ENCODE measurements at regions not wholly inside any gene's neighbourhood (a gene's known extent, or its start where the extent isn't known, plus 50 kb on each side); places are given as distances from the start of the nearest gene placed in this dataset.

DNA sequence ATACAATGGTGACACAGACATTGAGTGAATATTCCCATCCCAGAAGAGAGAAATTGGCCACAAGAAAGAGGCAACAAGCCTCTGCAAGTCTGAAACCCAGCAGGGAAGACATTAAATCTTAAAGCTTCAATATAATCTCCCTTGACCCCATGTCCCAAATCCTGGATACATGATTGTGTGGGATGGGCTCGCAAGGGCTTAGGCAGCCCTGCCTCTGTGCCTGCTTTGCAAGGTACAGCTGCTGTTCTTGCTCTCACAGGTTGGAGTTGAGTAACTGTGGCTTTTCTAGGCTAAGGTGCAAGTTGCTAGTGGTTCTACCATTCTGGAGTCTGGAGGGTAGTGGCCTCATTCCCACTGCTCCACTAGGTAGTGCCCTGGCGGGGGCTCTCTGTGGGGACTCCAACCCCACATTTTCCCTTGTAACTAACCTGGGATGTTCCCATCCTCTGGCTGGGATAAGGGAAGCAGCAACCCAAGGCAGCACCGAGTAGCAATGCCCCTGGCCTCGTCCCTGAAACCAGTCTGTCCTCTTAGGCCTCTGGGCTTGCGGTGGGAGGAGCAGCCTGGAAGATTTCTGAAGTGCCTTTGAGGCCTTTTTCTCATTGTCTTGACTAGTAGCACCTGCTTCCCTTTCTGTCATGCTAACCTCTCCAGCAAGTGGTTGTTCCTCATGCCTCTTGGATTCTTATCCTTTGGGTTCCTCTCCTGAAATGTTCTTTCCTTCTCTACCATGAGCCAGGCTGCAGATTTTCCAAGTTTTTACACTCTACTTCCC, 90.0 kb downstream of the FAM174B start:
- Histone ChIP-seq H2AK9ac (replicated peaks; ENCODE audit: low read depth, low read length, poor library complexity) (no peak overlapping the region), H4K20me1 (ENCODE audit: insufficient read depth, low read length) (no peaks in the 10 kb centered on the region), H2BK15ac (ENCODE audit: low read depth, low read length) (no peak overlapping the region), H3K9me3 (ENCODE audit: control insufficient read depth, insufficient read depth, low read length) (no peaks in the 10 kb centered on the region), H3K4me2 (ENCODE audit: low read depth, low read length) (no peak overlapping the region), H3K18ac (ENCODE audit: low read depth, low read length) (no peak overlapping the region), H3K14ac (replicated peaks; ENCODE audit: low read depth, low read length) (no peak overlapping the region), H4K8ac (ENCODE audit: low read depth in 2 of 2, low read length in 2 of 2) (no peak overlapping the region), H3K79me1 (ENCODE audit: low read depth in 1 of 2, low read length in 2 of 2) (no peaks in the 10 kb centered on the region), H3K56ac (ENCODE audit: extremely low read depth, insufficient read depth, low read length) (no peak overlapping the region), H3K9me1 (ENCODE audit: insufficient read depth, low read length) (no peaks in the 10 kb centered on the region), H3K36me3 (ENCODE audit: control insufficient read depth, insufficient read depth, low read length) (no peaks in the 10 kb centered on the region), H3K4ac (ENCODE audit: low read depth, low read length) (no peak overlapping the region), H3K4me3 (ENCODE audit: insufficient read depth, low read depth, low read length) (no peak overlapping the region), H4K91ac (ENCODE audit: insufficient read depth, low read depth, low read length) (no peak overlapping the region), H2AK5ac (ENCODE audit: low read depth, low read length) (no peak overlapping the region), H4K5ac (ENCODE audit: low read depth, low read length) (no peak overlapping the region), H3K4me1 (ENCODE audit: control insufficient read depth, insufficient read depth, low read length) (no peaks in the 10 kb centered on the region), H2AFZ (replicated peaks; ENCODE audit: low read length, poor library complexity) (no peak overlapping the region), H3K23ac (ENCODE audit: low read depth, low read length) (no peak overlapping the region), H3K9ac (ENCODE audit: low read depth, low read length) (no peak overlapping the region), H3K27ac (ENCODE audit: insufficient read depth, low read length) (no peak overlapping the region), H2BK120ac (ENCODE audit: low read depth, low read length) (no peak overlapping the region), H2BK5ac (ENCODE audit: low read depth, low read length, poor library complexity, severe bottlenecking) (no peak overlapping the region), H3K27me3 (ENCODE audit: control insufficient read depth, insufficient read depth, low read length) (no peaks in the 10 kb centered on the region), H2BK20ac (ENCODE audit: low read depth, low read length) (no peak overlapping the region)
- no peak for ATAC-seq (ENCODE audit: low read depth)
- WGBS, 2 experiments (ENCODE audit: extremely low coverage in 2 of 2, insufficient read length in 1 of 2): 50% methylated on average over 2 of the region's 5 CpGs; no CpG with 5 or more reads in 1 of the 2 experiments
- no TSS peak for BruUV-seq (replicated peaks)
- dilution Hi-C loops (cut with HindIII; ENCODE audit: low sequenced_read_pairs, unreplicated experiment) (no loop called here), intact Hi-C loops (cut with micrococcal nuclease) (no loop called here), in situ Hi-C loops (cut with MboI; ENCODE audit: low sequenced_read_pairs) (no loop called here)
- no peak for DNase-seq
- CTCF ChIA-PET: no interaction called here
- no peak for TF ChIP-seq MXI1 (IDR thresholded peaks at IDR 0.05; ENCODE audit: borderline replicate concordance, low read depth, low read length)
- TF ChIP-seq, protein P1, sequence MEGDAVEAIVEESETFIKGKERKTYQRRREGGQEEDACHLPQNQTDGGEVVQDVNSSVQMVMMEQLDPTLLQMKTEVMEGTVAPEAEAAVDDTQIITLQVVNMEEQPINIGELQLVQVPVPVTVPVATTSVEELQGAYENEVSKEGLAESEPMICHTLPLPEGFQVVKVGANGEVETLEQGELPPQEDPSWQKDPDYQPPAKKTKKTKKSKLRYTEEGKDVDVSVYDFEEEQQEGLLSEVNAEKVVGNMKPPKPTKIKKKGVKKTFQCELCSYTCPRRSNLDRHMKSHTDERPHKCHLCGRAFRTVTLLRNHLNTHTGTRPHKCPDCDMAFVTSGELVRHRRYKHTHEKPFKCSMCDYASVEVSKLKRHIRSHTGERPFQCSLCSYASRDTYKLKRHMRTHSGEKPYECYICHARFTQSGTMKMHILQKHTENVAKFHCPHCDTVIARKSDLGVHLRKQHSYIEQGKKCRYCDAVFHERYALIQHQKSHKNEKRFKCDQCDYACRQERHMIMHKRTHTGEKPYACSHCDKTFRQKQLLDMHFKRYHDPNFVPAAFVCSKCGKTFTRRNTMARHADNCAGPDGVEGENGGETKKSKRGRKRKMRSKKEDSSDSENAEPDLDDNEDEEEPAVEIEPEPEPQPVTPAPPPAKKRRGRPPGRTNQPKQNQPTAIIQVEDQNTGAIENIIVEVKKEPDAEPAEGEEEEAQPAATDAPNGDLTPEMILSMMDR (conservative IDR thresholded peaks at IDR 0.05; ENCODE audit: low read depth, low read length): no peak
- TF ChIP-seq, protein P2, sequence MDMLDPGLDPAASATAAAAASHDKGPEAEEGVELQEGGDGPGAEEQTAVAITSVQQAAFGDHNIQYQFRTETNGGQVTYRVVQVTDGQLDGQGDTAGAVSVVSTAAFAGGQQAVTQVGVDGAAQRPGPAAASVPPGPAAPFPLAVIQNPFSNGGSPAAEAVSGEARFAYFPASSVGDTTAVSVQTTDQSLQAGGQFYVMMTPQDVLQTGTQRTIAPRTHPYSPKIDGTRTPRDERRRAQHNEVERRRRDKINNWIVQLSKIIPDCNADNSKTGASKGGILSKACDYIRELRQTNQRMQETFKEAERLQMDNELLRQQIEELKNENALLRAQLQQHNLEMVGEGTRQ (IDR thresholded peaks at IDR 0.05; ENCODE audit: low read depth, low read length): no peak
- TF ChIP-seq POLR2A (IDR thresholded peaks at IDR 0.05; ENCODE audit: low read depth, low read length): no peak
- no peak for TF ChIP-seq NFE2L2 (IDR thresholded peaks at IDR 0.05; ENCODE audit: low read depth, low read length)
- no peak for TF ChIP-seq CEBPB (IDR thresholded peaks at IDR 0.05; ENCODE audit: low read depth, low read length)
- no peak for TF ChIP-seq RAD21 (IDR thresholded peaks at IDR 0.05; ENCODE audit: low read length)
- no peak for TF ChIP-seq BHLHE40 (IDR thresholded peaks at IDR 0.05; ENCODE audit: low read depth, low read length)
- no peak for TF ChIP-seq SMC3 (IDR thresholded peaks at IDR 0.05; ENCODE audit: low read depth, low read length)
- TF ChIP-seq FOS (IDR thresholded peaks at IDR 0.05; ENCODE audit: low read depth, low read length): no peak
- TF ChIP-seq RCOR1 (IDR thresholded peaks at IDR 0.05; ENCODE audit: insufficient replicate concordance, low read length): no peak
- TF ChIP-seq MAFK (IDR thresholded peaks at IDR 0.05; ENCODE audit: low read depth, low read length): no peak
- TF ChIP-seq, protein P3, sequence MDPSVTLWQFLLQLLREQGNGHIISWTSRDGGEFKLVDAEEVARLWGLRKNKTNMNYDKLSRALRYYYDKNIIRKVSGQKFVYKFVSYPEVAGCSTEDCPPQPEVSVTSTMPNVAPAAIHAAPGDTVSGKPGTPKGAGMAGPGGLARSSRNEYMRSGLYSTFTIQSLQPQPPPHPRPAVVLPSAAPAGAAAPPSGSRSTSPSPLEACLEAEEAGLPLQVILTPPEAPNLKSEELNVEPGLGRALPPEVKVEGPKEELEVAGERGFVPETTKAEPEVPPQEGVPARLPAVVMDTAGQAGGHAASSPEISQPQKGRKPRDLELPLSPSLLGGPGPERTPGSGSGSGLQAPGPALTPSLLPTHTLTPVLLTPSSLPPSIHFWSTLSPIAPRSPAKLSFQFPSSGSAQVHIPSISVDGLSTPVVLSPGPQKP (IDR thresholded peaks at IDR 0.05; ENCODE audit: borderline replicate concordance, low read depth, low read length): no peak
- POLR2A ChIA-PET (ENCODE audit: unreplicated experiment): no interaction called here

Data from IMR-90 (cell line).